Keratinocyte (primary cell): ENCODE measurements at regions not wholly inside any gene's neighbourhood (a gene's known extent, or its start where the extent isn't known, plus 50 kb on each side); places are given as distances from the start of the nearest gene placed in this dataset.

Experiments
- DNase-seq: peaks from one replicate; pipeline ENCODE4 v3.0.0-alpha.2; 2011; ENCODE audit warnings: low read depth, missing footprints, low spot score
- FAIRE-seq: peaks from 2 replicates; lab custom pipeline; 2011; peaks lifted over from hg19 to GRCh38; lab: Jason Lieb, UNC
- H2AFZ ChIP-seq: 2 replicates; pipeline ENCODE4 v1.6.0; 2012; ENCODE audit warnings: low read length, control low read depth, inconsistent platforms; ENCODE audit not compliant: control insufficient read depth
- H3K27ac ChIP-seq: 2 replicates; pipeline ENCODE4 v1.5.1; 2011; ENCODE audit warnings: low read length; ENCODE audit not compliant: control insufficient read depth, insufficient read depth
- H3K27me3 ChIP-seq: 3 replicates; pipeline ENCODE4 v1.6.0; 2011; ENCODE audit warnings: low read length; ENCODE audit not compliant: control insufficient read depth, insufficient read depth; ENCODE audit errors: extremely low read depth
- H3K36me3 ChIP-seq, 2 experiments: 2 replicates in 1 of 2; 3 replicates in 1 of 2; pipeline ENCODE4 v1.5.1; 2011; ENCODE audit warnings: low read length in 2 of 2, mild to moderate bottlenecking in 1 of 2; ENCODE audit not compliant: control insufficient read depth in 2 of 2, insufficient read depth in 2 of 2; ENCODE audit errors: extremely low read depth in 1 of 2
- H3K4me1 ChIP-seq: 3 replicates; pipeline ENCODE4 v1.5.1; 2011; ENCODE audit warnings: low read length; ENCODE audit not compliant: control insufficient read depth, insufficient read depth; ENCODE audit errors: extremely low read depth
- H3K4me2 ChIP-seq: 3 replicates; pipeline ENCODE4 v1.6.0; 2011; ENCODE audit warnings: low read depth, low read length; ENCODE audit not compliant: control insufficient read depth, insufficient read depth; ENCODE audit errors: extremely low read depth
- H3K4me3 ChIP-seq, 3 experiments: fragments of 200-600 bp in 1 of 3; sonication (generic) in 1 of 3; 2 replicates in 2 of 3; 3 replicates in 1 of 3; pipeline ENCODE4 v1.5.1; 2011 to 2016; ENCODE audit warnings: low read length in 3 of 3, mild to moderate bottlenecking in 3 of 3, control low read depth in 2 of 3, inconsistent platforms in 1 of 3, low read depth in 1 of 3, mixed read lengths in 1 of 3, mixed run types in 1 of 3, moderate library complexity in 1 of 3; ENCODE audit not compliant: control insufficient read depth in 2 of 3, insufficient read depth in 2 of 3; ENCODE audit errors: extremely low read depth in 1 of 3
- H3K79me2 ChIP-seq: 2 replicates; pipeline ENCODE4 v1.6.0; 2012; ENCODE audit warnings: low read length; ENCODE audit not compliant: control insufficient read depth, insufficient read depth
- H3K9ac ChIP-seq: 3 replicates; pipeline ENCODE4 v1.6.0; 2011; ENCODE audit warnings: low read length; ENCODE audit not compliant: control insufficient read depth, insufficient read depth; ENCODE audit errors: extremely low read depth
- H3K9me1 ChIP-seq: 3 replicates; pipeline ENCODE4 v1.6.0; 2011; ENCODE audit warnings: low read length; ENCODE audit not compliant: control insufficient read depth, insufficient read depth; ENCODE audit errors: extremely low read depth
- H3K9me3 ChIP-seq: 2 replicates; pipeline ENCODE4 v1.5.1; 2012; ENCODE audit warnings: low read depth, low read length; ENCODE audit not compliant: control insufficient read depth
- H4K20me1 ChIP-seq: 3 replicates; pipeline ENCODE4 v1.6.0; 2011; ENCODE audit warnings: low read length; ENCODE audit not compliant: control insufficient read depth, insufficient read depth; ENCODE audit errors: extremely low read depth
- EZH2 ChIP-seq: IDR thresholded peaks from one replicate; pipeline ENCODE4 v1.6.1; 2012; ENCODE audit warnings: inconsistent platforms, mild to moderate bottlenecking, low read length, moderate library complexity
- dilution Hi-C: fragments of 300-500 bp; cut with MboI; formaldehyde crosslinking; loops from one replicate; pipeline ENCODE4 v1.7.0; 2020; ENCODE audit warnings: low sequenced_read_pairs; ENCODE audit not compliant: extremely low pct_ligation_motif_present
- TF ChIP-seq, protein P1 (sequence below), 3 experiments: IDR thresholded peaks in 1 of 3; conservative IDR thresholded peaks in 1 of 3; optimal IDR thresholded peaks in 1 of 3; 2 replicates in 2 of 3; 3 replicates in 1 of 3; pipeline versions ENCODE3 to v1.5.1; 2011; ENCODE audit warnings: low read length in 3 of 3, mild to moderate bottlenecking in 3 of 3, moderate library complexity in 2 of 3, control low read depth in 1 of 3, inconsistent platforms in 1 of 3; ENCODE audit not compliant: insufficient read depth in 2 of 3; ENCODE audit errors: extremely low read depth in 1 of 3

DNA sequence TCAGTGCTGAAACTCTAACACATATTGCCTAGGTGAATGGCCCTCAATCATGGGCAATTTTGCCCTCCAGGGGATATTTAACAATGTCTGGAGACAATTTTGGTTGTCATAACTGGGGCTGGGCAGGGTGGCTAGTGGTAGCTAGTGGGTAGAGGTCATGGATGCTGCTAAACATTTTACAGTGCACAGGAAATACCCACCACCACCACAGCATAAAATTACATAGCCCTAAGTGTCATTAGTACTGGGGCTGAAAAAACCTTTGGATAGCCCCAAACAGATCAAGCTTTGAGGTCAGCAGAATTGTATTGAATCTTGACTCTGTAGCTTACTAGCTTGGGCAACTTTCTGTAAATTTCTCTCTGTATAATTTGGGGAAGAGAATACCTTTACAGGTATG lies 758.0 kb downstream of the BCL11B start:
- Histone ChIP-seq H3K9ac (no peak overlapping the region), H3K27me3 (no peaks in the 10 kb centered on the region), H3K79me2 (no peaks in the 10 kb centered on the region), H4K20me1 (no peaks in the 10 kb centered on the region), H3K9me1 (no peaks in the 10 kb centered on the region), H3K4me3 (no peak overlapping the region), H3K27ac (no peak overlapping the region), H3K4me1 (peaks cover 18% of the 10 kb centered on the region), H3K4me2 (no peak overlapping the region), H3K9me3 (no peaks in the 10 kb centered on the region), H3K36me3 (no peaks in the 10 kb centered on the region), H2AFZ (no peak overlapping the region)
- peak; percentile 48 for FAIRE-seq
- TF ChIP-seq, protein P1, sequence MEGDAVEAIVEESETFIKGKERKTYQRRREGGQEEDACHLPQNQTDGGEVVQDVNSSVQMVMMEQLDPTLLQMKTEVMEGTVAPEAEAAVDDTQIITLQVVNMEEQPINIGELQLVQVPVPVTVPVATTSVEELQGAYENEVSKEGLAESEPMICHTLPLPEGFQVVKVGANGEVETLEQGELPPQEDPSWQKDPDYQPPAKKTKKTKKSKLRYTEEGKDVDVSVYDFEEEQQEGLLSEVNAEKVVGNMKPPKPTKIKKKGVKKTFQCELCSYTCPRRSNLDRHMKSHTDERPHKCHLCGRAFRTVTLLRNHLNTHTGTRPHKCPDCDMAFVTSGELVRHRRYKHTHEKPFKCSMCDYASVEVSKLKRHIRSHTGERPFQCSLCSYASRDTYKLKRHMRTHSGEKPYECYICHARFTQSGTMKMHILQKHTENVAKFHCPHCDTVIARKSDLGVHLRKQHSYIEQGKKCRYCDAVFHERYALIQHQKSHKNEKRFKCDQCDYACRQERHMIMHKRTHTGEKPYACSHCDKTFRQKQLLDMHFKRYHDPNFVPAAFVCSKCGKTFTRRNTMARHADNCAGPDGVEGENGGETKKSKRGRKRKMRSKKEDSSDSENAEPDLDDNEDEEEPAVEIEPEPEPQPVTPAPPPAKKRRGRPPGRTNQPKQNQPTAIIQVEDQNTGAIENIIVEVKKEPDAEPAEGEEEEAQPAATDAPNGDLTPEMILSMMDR (optimal IDR thresholded peaks at IDR 0.05 in 1 of 3, IDR thresholded peaks at IDR 0.05 in 1 of 3, conservative IDR thresholded peaks at IDR 0.05 in 1 of 3; ENCODE audit: extremely low read depth in 1 of 3, insufficient read depth in 2 of 3, low read length in 3 of 3): no peak
- TF ChIP-seq EZH2: no peak
- no peak for DNase-seq
- dilution Hi-C loops: no loop called here

DNA sequence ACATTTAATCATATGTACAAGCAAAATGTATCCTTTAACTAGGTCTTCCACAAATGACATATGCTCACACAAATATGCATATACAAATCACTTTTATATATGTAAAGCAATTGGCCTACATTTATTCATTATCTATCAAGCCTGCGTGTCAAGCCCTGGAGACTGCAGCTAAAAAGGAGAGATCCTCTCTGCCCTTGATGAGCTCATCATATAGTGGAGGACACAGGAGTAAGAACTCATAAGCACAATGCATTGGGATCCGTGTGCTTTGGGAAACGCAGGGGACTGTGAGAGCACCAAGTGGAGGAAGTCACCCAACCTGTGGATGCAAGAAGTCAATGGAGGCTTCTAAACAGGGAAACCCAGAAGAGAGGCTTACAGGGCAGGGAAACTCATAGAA lies 735.7 kb downstream of the BCL11B start:
- H3K9me3 ChIP-seq: no peaks in the 10 kb centered on the region
- no peak overlapping the region for H2AFZ ChIP-seq
- dilution Hi-C loops: no loop called here
- FAIRE-seq (no peak), DNase-seq (no peak)
- no peak overlapping the region for H3K9ac ChIP-seq
- H4K20me1 ChIP-seq: no peaks in the 10 kb centered on the region
- no peaks in the 10 kb centered on the region for H3K27me3 ChIP-seq
- no peaks in the 10 kb centered on the region for H3K4me1 ChIP-seq
- no peaks in the 10 kb centered on the region for H3K36me3 ChIP-seq
- H3K9me1 ChIP-seq: no peaks in the 10 kb centered on the region
- no peak overlapping the region for H3K4me2 ChIP-seq
- no peak overlapping the region for H3K4me3 ChIP-seq
- H3K79me2 ChIP-seq: no peaks in the 10 kb centered on the region
- TF ChIP-seq, protein P1 (optimal IDR thresholded peaks at IDR 0.05 in 1 of 3, IDR thresholded peaks at IDR 0.05 in 1 of 3, conservative IDR thresholded peaks at IDR 0.05 in 1 of 3; ENCODE audit: extremely low read depth in 1 of 3, insufficient read depth in 2 of 3, low read length in 3 of 3): no peak
- TF ChIP-seq EZH2: no peak
- no peak overlapping the region for H3K27ac ChIP-seq
